MCF 10A (cell line): ENCODE measurements at regions not wholly inside any gene's neighbourhood (a gene's known extent, or its start where the extent isn't known, plus 50 kb on each side); places are given as distances from the start of the nearest gene placed in this dataset.
A peak's percentile ranks its signal among the peaks of the same experiment; 100 is the strongest.

Experiments used
- BruUV-seq: library from RNA; stranded (reverse); fragments of 400-500 nt; replicated peaks from 2 replicates; lab custom pipeline; 2021; lab: Mats Ljungman, UMichigan
- CTCF ChIA-PET: fragments of 300-600 bp; sonication (Branson Sonifier 250); formaldehyde crosslinking; extraction: SDS; loops from one replicate; lab custom pipeline; 2021; ENCODE audit warnings: antibody characterized with exemption, inconsistent platforms; lab: Yijun Ruan, JAX
- POLR2A ChIA-PET: fragments of 300-600, 350-650 bp; sonication (Branson Sonifier 250); formaldehyde crosslinking; extraction: SDS; loops from one replicate; lab custom pipeline; 2020; ENCODE audit warnings: antibody characterized with exemption, inconsistent platforms; lab: Yijun Ruan, JAX
- DNase-seq: peaks from one replicate; pipeline ENCODE4 v3.0.0-alpha.2; 2018; ENCODE audit not compliant: unreplicated experiment
- H3K27ac Mint-ChIP-seq: one replicate; pipeline ENCODE4 v1.8.0; 2022; ENCODE audit warnings: mild to moderate bottlenecking, low read depth, mixed read lengths; ENCODE audit not compliant: unreplicated experiment
- H3K27me3 Mint-ChIP-seq: one replicate; pipeline ENCODE4 v1.8.0; 2022; ENCODE audit warnings: mixed read lengths; ENCODE audit not compliant: insufficient read depth, unreplicated experiment
- H3K36me3 Mint-ChIP-seq: one replicate; pipeline ENCODE4 v1.8.0; 2022; ENCODE audit warnings: mild to moderate bottlenecking, moderate library complexity, mixed read lengths; ENCODE audit not compliant: insufficient read depth, unreplicated experiment
- H3K4me1 Mint-ChIP-seq: one replicate; pipeline ENCODE4 v1.8.0; 2022; ENCODE audit warnings: mixed read lengths; ENCODE audit not compliant: insufficient read depth, unreplicated experiment
- H3K4me3 Mint-ChIP-seq: one replicate; pipeline ENCODE4 v1.8.0; 2022; ENCODE audit warnings: mild to moderate bottlenecking, moderate library complexity, mixed read lengths; ENCODE audit not compliant: unreplicated experiment
- H3K9me3 Mint-ChIP-seq: one replicate; pipeline ENCODE4 v1.8.0; 2022; ENCODE audit warnings: mixed read lengths; ENCODE audit not compliant: unreplicated experiment
- CTCF ChIP-seq: fragments of 200-600 bp; IDR thresholded peaks from one replicate; pipeline ENCODE4 v1.8.0; 2022; ENCODE audit warnings: antibody characterized with exemption, mild to moderate bottlenecking; ENCODE audit not compliant: unreplicated experiment
- intact Hi-C: fragments of 100-400 bp; cut with micrococcal nuclease; formaldehyde crosslinking; loops from 2 replicates; pipeline ENCODE4 v1.14.1; 2022

- Mint-ChIP-seq H3K9me3 (peaks cover 10% of the 10 kb centered on the region), H3K4me1 (peaks cover 28% of the 10 kb centered on the region), H3K27me3 (no peaks in the 10 kb centered on the region), H3K36me3 (peaks cover 26% of the 10 kb centered on the region), H3K4me3 (no peak overlapping the region), H3K27ac (peak overlapping the region; percentile 78)
- BruUV-seq, result no TSS peak
- TF ChIP-seq CTCF, result no peak
- CTCF ChIA-PET, result interaction anchor here (0.7 kb wide), 1 partner anchor 139 kb away, joined by 3 read pairs; no protein-coding TSS in a partner anchor
- POLR2A ChIA-PET, result interaction anchor here (1.0 to 1.8 kb wide), 2 partner anchors 59 to 181 kb away, joined by 4 read pairs; no protein-coding TSS in a partner anchor
- intact Hi-C loops, result no loop called here
- peak; percentile 58 for DNase-seq
Observed at GRCh38 chr13:40330950-40331349, 335.5 kb downstream of the FOXO1 start.

- H3K27ac Mint-ChIP-seq, result peak overlapping the region; percentile 91
- POLR2A ChIA-PET, result interaction anchor here (0.6 to 1.9 kb wide), 6 partner anchors 14 to 332 kb away, joined by 3 to 5 read pairs (median 4); no protein-coding TSS in a partner anchor
- DNase-seq, result no peak
- H3K27me3 Mint-ChIP-seq, result no peaks in the 10 kb centered on the region
- H3K4me1 Mint-ChIP-seq, result peaks cover 28% of the 10 kb centered on the region
- H3K4me3 Mint-ChIP-seq, result no peak overlapping the region
- no peak for TF ChIP-seq CTCF
- CTCF ChIA-PET, result interaction anchor here (0.6 to 0.8 kb wide), 2 partner anchors 53 to 318 kb away, joined by 3 to 6 read pairs; no protein-coding TSS in a partner anchor
- peaks cover 10% of the 10 kb centered on the region for H3K9me3 Mint-ChIP-seq
- peaks cover 20% of the 10 kb centered on the region for H3K36me3 Mint-ChIP-seq
- no TSS peak for BruUV-seq
- intact Hi-C loops, result no loop called here
Observed at GRCh38 chr13:40331802-40332201, 334.6 kb downstream of the FOXO1 start.

- no peak for TF ChIP-seq CTCF
- POLR2A ChIA-PET, result interaction anchor here (0.6 to 1.9 kb wide), 17 partner anchors 15 to 332 kb away, joined by 3 to 11 read pairs (median 4); no protein-coding TSS in a partner anchor
- H3K27me3 Mint-ChIP-seq, result no peaks in the 10 kb centered on the region
- H3K4me3 Mint-ChIP-seq, result peak overlapping the region; percentile 77
- peaks cover 20% of the 10 kb centered on the region for H3K36me3 Mint-ChIP-seq
- peak; percentile 74 for DNase-seq
- CTCF ChIA-PET, result no interaction called here
- peaks cover 29% of the 10 kb centered on the region for H3K4me1 Mint-ChIP-seq
- BruUV-seq, result no TSS peak
- intact Hi-C loops, result no loop called here
- H3K9me3 Mint-ChIP-seq, result peaks cover 10% of the 10 kb centered on the region
- H3K27ac Mint-ChIP-seq, result peak overlapping the region; percentile 91
Observed at GRCh38 chr13:40333226-40333625, 333.2 kb downstream of the FOXO1 start.

- CTCF ChIA-PET, result interaction anchor here (0.7 kb wide), 2 partner anchors 47 to 521 kb away, joined by 3 read pairs; no protein-coding TSS in a partner anchor
- intact Hi-C loops, result no loop called here
- H3K4me1 Mint-ChIP-seq, result peaks cover 37% of the 10 kb centered on the region
- peaks cover 10% of the 10 kb centered on the region for H3K9me3 Mint-ChIP-seq
- peak overlapping the region; percentile 91 for H3K27ac Mint-ChIP-seq
- DNase-seq, result no peak
- POLR2A ChIA-PET, result interaction anchor here (0.6 to 1.9 kb wide), 10 partner anchors 16 to 331 kb away, joined by 3 to 7 read pairs (median 4); no protein-coding TSS in a partner anchor
- peaks cover 15% of the 10 kb centered on the region for H3K36me3 Mint-ChIP-seq
- no TSS peak for BruUV-seq
- no peaks in the 10 kb centered on the region for H3K27me3 Mint-ChIP-seq
- TF ChIP-seq CTCF, result no peak
- peak overlapping the region; percentile 77 for H3K4me3 Mint-ChIP-seq
Observed at GRCh38 chr13:40334031-40334430, 332.4 kb downstream of the FOXO1 start.
